HepG2 (cell line): ENCODE measurements at regions not wholly inside any gene's neighbourhood (a gene's known extent, or its start where the extent isn't known, plus 50 kb on each side); places are given as distances from the start of the nearest gene placed in this dataset.

ENCODE experiments used
- ATAC-seq: fragments of 200-7000 bp; cut with Tn5 transposase; 3 replicates; pipeline ENCODE4 v1.9.1; 2020; ENCODE audit warnings: mild to moderate bottlenecking, moderate library complexity
- BruUV-seq: library from RNA; stranded (reverse); fragments of 400-500 nt; replicated peaks from 2 replicates; lab custom pipeline; 2021; lab: Mats Ljungman, UMichigan
- CTCF ChIA-PET: fragments of 300-600 bp; formaldehyde crosslinking; extraction: SDS; loops from one replicate; lab custom pipeline; 2021; ENCODE audit warnings: low total read pairs, inconsistent platforms, low intra/inter-chr PET ratio; lab: Yijun Ruan, JAX
- POLR2A ChIA-PET: fragments of 350-600 bp; sonication (Branson Sonifier 250); formaldehyde crosslinking; loops from one replicate; lab custom pipeline; 2020; ENCODE audit warnings: antibody characterized with exemption, inconsistent platforms; lab: Yijun Ruan, JAX
- DNase-seq: peaks from one replicate; pipeline ENCODE4 v3.0.0-alpha.2; 2015; ENCODE audit warnings: low spot score
- FAIRE-seq: peaks from 3 replicates; lab custom pipeline; 2011; peaks lifted over from hg19 to GRCh38; lab: Jason Lieb, UNC
- H2AFZ ChIP-seq: one replicate; pipeline ENCODE4 v1.6.1; 2011; ENCODE audit warnings: low read length, inconsistent platforms
- H3K27ac ChIP-seq: fragments of 300-600 bp; 3 replicates; pipeline ENCODE4 v1.8.0; 2011; ENCODE audit warnings: mixed run types, mild to moderate bottlenecking, mixed read lengths, low read length, inconsistent platforms; ENCODE audit not compliant: insufficient read depth; ENCODE audit errors: extremely low read length
- H3K27me3 ChIP-seq, 2 experiments: fragments of 200-600 bp in 1 of 2; 2 replicates in 1 of 2; 3 replicates in 1 of 2; pipeline versions ENCODE4 v1.6.0 to v1.8.0; 2011; ENCODE audit warnings: low read length in 2 of 2, mild to moderate bottlenecking in 2 of 2, moderate library complexity in 2 of 2, inconsistent platforms in 1 of 2; ENCODE audit not compliant: insufficient read depth in 2 of 2, control insufficient read depth in 1 of 2
- H3K36me3 ChIP-seq, 2 experiments: fragments of 200-600 bp in 1 of 2; replicated peaks in 1 of 2; 2 replicates in 1 of 2; 3 replicates in 1 of 2; pipeline versions ENCODE4 v1.5.1 to v1.8.0; 2011; ENCODE audit warnings: low read length in 2 of 2, inconsistent platforms in 1 of 2; ENCODE audit not compliant: insufficient read depth in 2 of 2, control insufficient read depth in 1 of 2
- H3K4me1 ChIP-seq: 2 replicates; pipeline ENCODE4 v1.5.1; 2012; ENCODE audit warnings: low read length, inconsistent platforms; ENCODE audit not compliant: insufficient read depth
- H3K4me2 ChIP-seq: 2 replicates; pipeline ENCODE4 v1.6.0; 2011; ENCODE audit warnings: low read depth, low read length, inconsistent platforms
- H3K4me3 ChIP-seq, 3 experiments: fragments of 200-600 bp in 1 of 3; sonication (generic), shearing (Covaris generic) in 1 of 3; replicated peaks in 1 of 3; 2 replicates each; pipeline ENCODE4 v1.5.1; 2011 to 2016; ENCODE audit warnings: low read length in 3 of 3, inconsistent platforms in 2 of 3, low read depth in 2 of 3, mild to moderate bottlenecking in 2 of 3, control low read depth in 1 of 3, mixed read lengths in 1 of 3; ENCODE audit not compliant: insufficient read depth in 1 of 3
- H3K79me2 ChIP-seq: one replicate; pipeline ENCODE4 v1.6.1; 2011; ENCODE audit warnings: low read length, inconsistent platforms; ENCODE audit not compliant: insufficient read depth
- H3K9ac ChIP-seq: 2 replicates; pipeline ENCODE4 v1.6.0; 2011; ENCODE audit warnings: mild to moderate bottlenecking, low read depth, low read length, inconsistent platforms; ENCODE audit not compliant: insufficient read depth
- H3K9me3 ChIP-seq: 2 replicates; pipeline ENCODE4 v1.5.1; 2012; ENCODE audit warnings: mild to moderate bottlenecking, low read length
- H4K20me1 ChIP-seq: 2 replicates; pipeline ENCODE4 v1.6.0; 2011; ENCODE audit warnings: inconsistent platforms, mild to moderate bottlenecking, low read length, moderate library complexity; ENCODE audit not compliant: insufficient read depth
- ATRX ChIP-seq: sonication (generic); formaldehyde crosslinking; IDR thresholded peaks from 2 replicates; pipeline ENCODE4 v1.4.0; 2020; ENCODE audit warnings: missing genetic modification reagents, borderline replicate concordance
- HNF1A ChIP-seq, 2 experiments: sonication (generic) in 1 of 2; formaldehyde crosslinking in 1 of 2; IDR thresholded peaks; 2 replicates each; pipeline versions ENCODE4 v1.4.0 to v1.6.1; 2016 to 2020; ENCODE audit warnings: borderline replicate concordance in 1 of 2, low read depth in 1 of 2, mild to moderate bottlenecking in 1 of 2, missing genetic modification reagents in 1 of 2
- KAT7 ChIP-seq: IDR thresholded peaks from 2 replicates; pipeline ENCODE4 v1.6.1; 2018; ENCODE audit warnings: borderline replicate concordance, missing compliant biosample characterization
- NFKBIZ ChIP-seq: IDR thresholded peaks from 2 replicates; pipeline ENCODE4 v1.6.1; 2018; ENCODE audit warnings: missing genetic modification reagents, missing compliant biosample characterization
- TCF7 ChIP-seq: sonication (generic); IDR thresholded peaks from 2 replicates; pipeline ENCODE4 v1.6.1; 2016; ENCODE audit warnings: antibody characterized with exemption, low read depth
- ZBTB38 ChIP-seq: sonication (generic); formaldehyde crosslinking; IDR thresholded peaks from 2 replicates; pipeline ENCODE4 v1.5.1; 2020; ENCODE audit warnings: mild to moderate bottlenecking, missing genetic modification reagents
- ZBTB40 ChIP-seq, 2 experiments: fragments of 450-650 bp in 1 of 2; sonication (generic) in 1 of 2; formaldehyde crosslinking in 1 of 2; IDR thresholded peaks; 2 replicates each; pipeline versions ENCODE4 v1.6.1 to v1.8.0; 2016 to 2022; ENCODE audit warnings: antibody characterized with exemption in 1 of 2, mild to moderate bottlenecking in 1 of 2, missing genetic modification reagents in 1 of 2
- WGBS: methylation state at CpG from one replicate; pipeline ENCODE4 v1.1.6; 2017; ENCODE audit warnings: low lambda C conversion rate; 5-methylcytosine and 5-hydroxymethylcytosine counted together
- in situ Hi-C: cut with HindIII; loops from 2 replicates; pipeline ENCODE4 v1.10.0; 2017; ENCODE audit warnings: low pct_unique_long_range_greater_than_20kb; ENCODE audit not compliant: extremely low pct_ligation_motif_present
- intact Hi-C: fragments of 100-400 bp; cut with micrococcal nuclease; formaldehyde crosslinking; loops from one replicate; pipeline ENCODE4 v1.10.0; 2022; ENCODE audit not compliant: unreplicated experiment

GRCh38 chr18:39037925-39038324, 1472.3 kb upstream of the CELF4 start:
- 4% methylated on average over 2 of the region's 2 CpGs for WGBS
- no TSS peak for BruUV-seq
- Histone ChIP-seq H3K79me2 (no peaks in the 10 kb centered on the region), H3K27ac (no peak overlapping the region), H3K36me3 (no peaks in the 10 kb centered on the region), H3K9ac (no peak overlapping the region), H4K20me1 (no peaks in the 10 kb centered on the region), H3K4me2 (no peak overlapping the region), H3K9me3 (no peaks in the 10 kb centered on the region), H3K4me1 (no peaks in the 10 kb centered on the region), H3K4me3 (no peak overlapping the region), H3K27me3 (no peaks in the 10 kb centered on the region), H2AFZ (no peak overlapping the region)
- DNase-seq = no peak
- intact Hi-C loops = no loop called here
- no peak for TF ChIP-seq HNF1A (IDR thresholded peaks at IDR 0.05; ENCODE audit: low read depth)
- TF ChIP-seq HNF1A (CRISPR knock-in tag; IDR thresholded peaks at IDR 0.05; ENCODE audit: borderline replicate concordance) = no peak
- no peak for TF ChIP-seq KAT7 (CRISPR knock-in tag)
- no peak for TF ChIP-seq ZBTB40 (IDR thresholded peaks at IDR 0.05)
- TF ChIP-seq ZBTB40 (CRISPR knock-in tag; IDR thresholded peaks at IDR 0.05) = no peak
- no peak for TF ChIP-seq ATRX (CRISPR knock-in tag)
- TF ChIP-seq TCF7 = no peak
- TF ChIP-seq NFKBIZ (CRISPR knock-in tag) = no peak
- no peak for TF ChIP-seq ZBTB38 (CRISPR knock-in tag)
- CTCF ChIA-PET = no interaction called here
- POLR2A ChIA-PET = no interaction called here
- FAIRE-seq = no peak
- ATAC-seq = no peak
- in situ Hi-C loops = no loop called here
